ENCODE measurements at regions not wholly inside any gene's neighbourhood (a gene's known extent, or its start where the extent isn't known, plus 50 kb on each side); places are given as distances from the start of the nearest gene placed in this dataset.

GRCh38 chr6:101230866-101231265, 162.6 kb upstream of the GRIK2 start:
- no peak for DNase-seq (ENCODE audit: low spot score)
- Mint-ChIP-seq H3K27me3 (ENCODE audit: low read depth) (no peaks in the 10 kb centered on the region), H3K4me1 (ENCODE audit: low read depth) (no peaks in the 10 kb centered on the region), H3K27ac (no peak overlapping the region), H3K4me3 (no peak overlapping the region), H3K9me3 (peaks cover 4% of the 10 kb centered on the region), H3K36me3 (ENCODE audit: low read depth) (no peaks in the 10 kb centered on the region)

DNA sequence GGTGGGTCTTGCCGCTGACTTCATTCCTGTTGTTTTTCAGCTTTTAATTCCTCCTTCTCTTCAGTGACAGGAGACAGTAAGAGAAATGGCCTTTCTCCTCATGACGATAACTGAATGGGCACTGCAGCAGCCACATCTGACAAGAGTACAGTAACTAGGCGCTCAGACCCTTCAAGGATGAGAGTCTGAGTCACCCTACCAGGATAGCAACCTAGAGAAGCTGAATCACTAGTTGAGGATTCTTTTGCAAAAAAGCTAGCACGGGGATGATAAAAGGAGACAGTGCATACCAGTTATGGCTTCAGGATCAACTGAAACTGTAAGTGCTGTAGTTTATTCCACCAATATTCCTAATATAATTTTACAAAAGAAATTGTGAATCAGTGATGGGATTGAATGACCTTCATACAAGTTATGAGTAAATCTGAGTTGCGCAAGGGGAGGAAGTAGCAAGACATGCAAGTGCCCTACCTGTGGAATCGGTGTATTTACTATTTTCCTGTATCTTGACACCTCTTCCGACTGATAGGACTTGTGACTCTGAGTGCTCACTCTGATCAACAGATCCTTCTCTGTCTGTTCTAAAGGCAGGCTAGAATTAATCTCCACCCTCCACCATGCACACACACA, 161.8 kb upstream of the GRIK2 start:
- DNase-seq (ENCODE audit: low spot score) = no peak
- H3K27me3 Mint-ChIP-seq (ENCODE audit: low read depth) = no peaks in the 10 kb centered on the region
- H3K4me3 Mint-ChIP-seq = no peak overlapping the region
- H3K4me1 Mint-ChIP-seq (ENCODE audit: low read depth) = no peaks in the 10 kb centered on the region
- no peak overlapping the region for H3K27ac Mint-ChIP-seq
- H3K9me3 Mint-ChIP-seq = no peaks in the 10 kb centered on the region
- H3K36me3 Mint-ChIP-seq (ENCODE audit: low read depth) = no peaks in the 10 kb centered on the region

DNA sequence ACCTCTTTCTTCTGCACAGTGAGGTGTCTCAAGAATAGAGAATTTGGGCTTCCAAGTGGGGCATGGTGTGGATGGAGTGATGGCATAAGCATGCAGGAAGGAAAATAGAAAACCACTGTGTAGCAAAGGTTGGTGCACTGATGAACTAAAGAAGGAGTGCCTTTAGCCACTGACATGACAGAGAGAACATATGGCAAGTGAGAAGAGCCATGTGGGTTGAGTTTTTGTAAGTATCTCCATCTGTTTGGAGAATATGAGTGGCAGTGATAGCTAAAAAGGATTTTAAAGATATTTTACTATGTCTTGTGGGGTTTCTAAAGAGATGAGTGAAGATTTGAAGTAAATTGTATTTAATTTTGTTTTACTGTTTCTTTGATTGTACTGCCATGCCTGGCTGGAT, 160.5 kb upstream of the GRIK2 start:
- no peak for DNase-seq (ENCODE audit: low spot score)
- no peaks in the 10 kb centered on the region for H3K36me3 Mint-ChIP-seq (ENCODE audit: low read depth)

GRCh38 chr6:101236709-101237108, 156.8 kb upstream of the GRIK2 start:
- Mint-ChIP-seq H3K27ac (no peak overlapping the region), H3K27me3 (ENCODE audit: low read depth) (no peaks in the 10 kb centered on the region), H3K36me3 (ENCODE audit: low read depth) (no peaks in the 10 kb centered on the region), H3K4me3 (no peak overlapping the region), H3K4me1 (ENCODE audit: low read depth) (no peaks in the 10 kb centered on the region), H3K9me3 (no peaks in the 10 kb centered on the region)
- no peak for DNase-seq (ENCODE audit: low spot score)

More for the DNA sequence above, 160.5 kb upstream of the GRIK2 start:
- H3K9me3 Mint-ChIP-seq = no peaks in the 10 kb centered on the region
- H3K4me3 Mint-ChIP-seq = no peak overlapping the region
- H3K27me3 Mint-ChIP-seq (ENCODE audit: low read depth) = no peaks in the 10 kb centered on the region
- no peaks in the 10 kb centered on the region for H3K4me1 Mint-ChIP-seq (ENCODE audit: low read depth)
- H3K27ac Mint-ChIP-seq = no peak overlapping the region

DNA sequence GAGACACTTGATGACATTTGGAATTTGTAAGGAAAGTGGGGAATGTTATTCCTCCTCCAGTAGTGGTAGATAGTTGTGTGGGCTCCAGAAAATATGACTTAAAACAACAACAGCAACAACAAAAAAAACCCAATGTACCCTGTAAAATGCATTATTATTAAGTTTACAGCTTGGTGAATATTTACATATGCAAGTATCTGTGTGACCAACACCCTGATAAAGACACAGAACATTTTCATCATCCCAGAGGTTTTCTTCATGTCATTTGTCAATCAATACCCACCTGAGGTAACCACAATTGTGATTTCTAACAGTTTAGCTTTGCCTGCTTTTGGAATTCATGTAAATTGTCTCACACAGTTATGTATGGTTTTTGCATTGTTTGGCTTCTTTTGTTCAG, 152.1 kb upstream of the GRIK2 start:
- no peaks in the 10 kb centered on the region for H3K36me3 Mint-ChIP-seq (ENCODE audit: low read depth)
- no peak overlapping the region for H3K27ac Mint-ChIP-seq
- no peak for DNase-seq (ENCODE audit: low spot score)
- no peaks in the 10 kb centered on the region for H3K27me3 Mint-ChIP-seq (ENCODE audit: low read depth)
- no peaks in the 10 kb centered on the region for H3K4me1 Mint-ChIP-seq (ENCODE audit: low read depth)
- H3K9me3 Mint-ChIP-seq = no peaks in the 10 kb centered on the region
- no peak overlapping the region for H3K4me3 Mint-ChIP-seq

GRCh38 chr6:101249470-101249869, 144.0 kb upstream of the GRIK2 start:
- Mint-ChIP-seq H3K27me3 (ENCODE audit: low read depth) (no peaks in the 10 kb centered on the region), H3K4me3 (no peak overlapping the region), H3K36me3 (ENCODE audit: low read depth) (no peaks in the 10 kb centered on the region), H3K4me1 (ENCODE audit: low read depth) (no peaks in the 10 kb centered on the region), H3K9me3 (peaks cover 28% of the 10 kb centered on the region), H3K27ac (no peak overlapping the region)
- DNase-seq (ENCODE audit: low spot score) = no peak

- Mint-ChIP-seq H3K4me1 (ENCODE audit: low read depth) (no peaks in the 10 kb centered on the region), H3K27ac (no peak overlapping the region), H3K36me3 (ENCODE audit: low read depth) (no peaks in the 10 kb centered on the region), H3K4me3 (no peak overlapping the region), H3K27me3 (ENCODE audit: low read depth) (no peaks in the 10 kb centered on the region), H3K9me3 (peaks cover 25% of the 10 kb centered on the region)
- DNase-seq (ENCODE audit: low spot score) = no peak
These were observed 136.3 kb upstream of the GRIK2 start for GRCh38 chr6:101257163-101257562.

DNA sequence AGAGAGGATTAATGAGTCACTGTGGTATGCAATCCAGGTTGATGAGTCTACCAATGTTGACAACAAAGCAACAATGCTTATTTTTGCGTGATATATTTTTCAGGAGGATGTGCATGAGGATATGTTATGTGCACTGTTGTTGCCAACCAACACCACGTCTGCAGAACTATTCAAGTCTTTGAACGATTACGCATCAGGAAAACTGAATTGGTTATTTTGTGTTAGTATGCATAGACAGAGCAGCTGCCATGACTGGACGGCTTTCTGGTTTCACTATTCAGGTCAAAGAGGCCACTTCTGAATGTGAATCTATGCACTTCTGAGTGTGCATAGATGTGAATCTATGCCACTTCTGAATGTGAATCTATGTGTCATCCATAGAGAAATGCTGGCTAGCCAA, 134.0 kb upstream of the GRIK2 start:
- H3K27ac Mint-ChIP-seq = no peak overlapping the region
- no peaks in the 10 kb centered on the region for H3K27me3 Mint-ChIP-seq (ENCODE audit: low read depth)
- H3K36me3 Mint-ChIP-seq (ENCODE audit: low read depth) = no peaks in the 10 kb centered on the region
- peaks cover 29% of the 10 kb centered on the region for H3K9me3 Mint-ChIP-seq
- no peak overlapping the region for H3K4me3 Mint-ChIP-seq
- H3K4me1 Mint-ChIP-seq (ENCODE audit: low read depth) = no peaks in the 10 kb centered on the region
- no peak for DNase-seq (ENCODE audit: low spot score)

DNA sequence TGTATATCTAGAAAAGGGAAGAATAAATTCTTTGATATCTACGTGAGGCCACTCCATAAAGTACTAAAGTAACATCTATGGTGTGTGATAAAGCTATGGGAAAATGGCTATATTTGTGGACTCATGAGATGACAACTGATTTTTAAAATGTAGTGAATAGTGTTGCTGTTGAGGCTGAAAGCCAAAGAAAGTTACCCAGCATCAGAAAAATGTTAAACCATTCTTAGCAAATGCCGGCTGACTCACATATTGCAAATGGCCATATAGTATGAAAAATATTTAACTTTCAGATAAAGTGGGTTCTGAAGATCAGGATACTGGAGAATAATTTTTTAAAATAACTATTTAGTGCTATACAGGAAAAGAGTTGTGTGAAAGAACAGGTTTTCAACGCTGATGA, 129.9 kb upstream of the GRIK2 start:
- no peak for DNase-seq (ENCODE audit: low spot score)
- H3K9me3 Mint-ChIP-seq = peaks cover 8% of the 10 kb centered on the region
- no peaks in the 10 kb centered on the region for H3K27me3 Mint-ChIP-seq (ENCODE audit: low read depth)
- H3K4me1 Mint-ChIP-seq (ENCODE audit: low read depth) = peaks cover 2% of the 10 kb centered on the region
- no peaks in the 10 kb centered on the region for H3K36me3 Mint-ChIP-seq (ENCODE audit: low read depth)
- H3K27ac Mint-ChIP-seq = no peak overlapping the region
- no peak overlapping the region for H3K4me3 Mint-ChIP-seq

DNA sequence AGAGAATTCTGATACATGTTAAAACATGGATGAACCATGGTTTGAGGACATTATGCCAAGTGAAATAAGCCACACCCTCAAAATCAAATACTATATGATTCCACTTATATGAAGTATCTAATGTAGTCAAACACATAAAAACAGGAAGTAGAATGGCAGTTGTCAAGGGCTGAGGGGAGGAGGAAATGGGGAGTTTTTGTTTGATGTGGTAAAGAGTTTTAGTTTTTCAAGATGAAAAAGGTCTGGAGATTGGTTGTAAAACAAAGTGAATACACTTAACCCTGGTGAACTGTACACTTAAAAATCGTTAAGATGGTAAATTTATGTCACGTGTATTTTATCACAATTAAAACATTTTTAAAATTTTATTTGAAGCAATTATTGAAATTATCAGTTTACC, 127.4 kb upstream of the GRIK2 start:
- Mint-ChIP-seq H3K4me1 (ENCODE audit: low read depth) (peaks cover 2% of the 10 kb centered on the region), H3K4me3 (no peak overlapping the region), H3K27ac (peak overlapping the region; percentile 1), H3K27me3 (ENCODE audit: low read depth) (no peaks in the 10 kb centered on the region), H3K9me3 (peaks cover 4% of the 10 kb centered on the region), H3K36me3 (ENCODE audit: low read depth) (no peaks in the 10 kb centered on the region)
- DNase-seq (ENCODE audit: low spot score) = no peak

- Mint-ChIP-seq H3K4me1 (ENCODE audit: low read depth) (peaks cover 2% of the 10 kb centered on the region), H3K9me3 (no peaks in the 10 kb centered on the region), H3K4me3 (no peak overlapping the region), H3K36me3 (ENCODE audit: low read depth) (no peaks in the 10 kb centered on the region), H3K27ac (no peak overlapping the region), H3K27me3 (ENCODE audit: low read depth) (no peaks in the 10 kb centered on the region)
- DNase-seq (ENCODE audit: low spot score) = no peak
These were observed 125.0 kb upstream of the GRIK2 start for GRCh38 chr6:101268541-101268940.

DNA sequence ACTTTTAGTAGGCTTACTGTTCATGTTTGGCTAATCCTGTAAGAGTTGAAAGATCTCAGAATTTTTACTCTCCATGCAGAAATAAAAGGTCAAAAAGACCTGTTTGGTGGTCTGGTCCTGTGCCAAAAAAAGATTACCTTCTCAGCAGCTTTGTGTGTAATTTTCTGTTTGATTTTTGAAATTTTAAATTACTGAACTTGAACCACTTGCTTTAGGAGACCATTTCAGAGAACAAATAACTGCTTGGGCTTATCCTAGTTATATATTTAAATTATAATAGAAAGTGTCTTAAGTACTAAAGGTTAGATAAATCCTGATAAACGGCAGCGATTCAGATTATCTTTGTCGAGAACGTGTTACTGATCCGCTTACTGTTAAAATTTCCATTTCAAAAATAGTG, 118.3 kb upstream of the GRIK2 start:
- H3K36me3 Mint-ChIP-seq (ENCODE audit: low read depth) = no peaks in the 10 kb centered on the region
- DNase-seq (ENCODE audit: low spot score) = no peak
- no peak overlapping the region for H3K4me3 Mint-ChIP-seq
- no peaks in the 10 kb centered on the region for H3K4me1 Mint-ChIP-seq (ENCODE audit: low read depth)
- no peak overlapping the region for H3K27ac Mint-ChIP-seq
- H3K27me3 Mint-ChIP-seq (ENCODE audit: low read depth) = no peaks in the 10 kb centered on the region
- H3K9me3 Mint-ChIP-seq = no peaks in the 10 kb centered on the region

- no peaks in the 10 kb centered on the region for H3K4me1 Mint-ChIP-seq (ENCODE audit: low read depth)
- H3K27me3 Mint-ChIP-seq (ENCODE audit: low read depth) = no peaks in the 10 kb centered on the region
- H3K4me3 Mint-ChIP-seq = no peak overlapping the region
- H3K9me3 Mint-ChIP-seq = no peaks in the 10 kb centered on the region
- no peak overlapping the region for H3K27ac Mint-ChIP-seq
- no peaks in the 10 kb centered on the region for H3K36me3 Mint-ChIP-seq (ENCODE audit: low read depth)
- no peak for DNase-seq (ENCODE audit: low spot score)
These were observed 117.4 kb upstream of the GRIK2 start for GRCh38 chr6:101276066-101276465.

- no peak overlapping the region for H3K4me3 Mint-ChIP-seq
These were observed 114.1 kb upstream of the GRIK2 start for GRCh38 chr6:101279410-101279809.

GRCh38 chr6:101281266-101281665, 112.2 kb upstream of the GRIK2 start:
- Mint-ChIP-seq H3K9me3 (no peaks in the 10 kb centered on the region), H3K36me3 (ENCODE audit: low read depth) (no peaks in the 10 kb centered on the region), H3K4me3 (no peak overlapping the region), H3K27me3 (ENCODE audit: low read depth) (no peaks in the 10 kb centered on the region), H3K4me1 (ENCODE audit: low read depth) (no peaks in the 10 kb centered on the region), H3K27ac (no peak overlapping the region)
- no peak for DNase-seq (ENCODE audit: low spot score)

More at GRCh38 chr6:101279410-101279809, 114.1 kb upstream of the GRIK2 start:
- no peak overlapping the region for H3K27ac Mint-ChIP-seq
- H3K9me3 Mint-ChIP-seq = no peaks in the 10 kb centered on the region
- no peak for DNase-seq (ENCODE audit: low spot score)
- no peaks in the 10 kb centered on the region for H3K4me1 Mint-ChIP-seq (ENCODE audit: low read depth)
- no peaks in the 10 kb centered on the region for H3K27me3 Mint-ChIP-seq (ENCODE audit: low read depth)
- H3K36me3 Mint-ChIP-seq (ENCODE audit: low read depth) = no peaks in the 10 kb centered on the region

All from T-helper 2 cell treated with Interferon-gamma antibody and Interleukin-4, amounts not matched to agents 5 μg/mL and 100 μg/mL, for 36 hours (primary cell).